HepG2 (cell line): ENCODE measurements at regions not wholly inside any gene's neighbourhood (a gene's known extent, or its start where the extent isn't known, plus 50 kb on each side); places are given as distances from the start of the nearest gene placed in this dataset.

Experiments used
- ATAC-seq: fragments of 200-7000 bp; cut with Tn5 transposase; 3 replicates; pipeline ENCODE4 v1.9.1; 2020; ENCODE audit warnings: mild to moderate bottlenecking, moderate library complexity
- BruUV-seq: library from RNA; stranded (reverse); fragments of 400-500 nt; replicated peaks from 2 replicates; lab custom pipeline; 2021; lab: Mats Ljungman, UMichigan
- CTCF ChIA-PET: fragments of 300-600 bp; formaldehyde crosslinking; extraction: SDS; loops from one replicate; lab custom pipeline; 2021; ENCODE audit warnings: low total read pairs, inconsistent platforms, low intra/inter-chr PET ratio; lab: Yijun Ruan, JAX
- POLR2A ChIA-PET: fragments of 350-600 bp; sonication (Branson Sonifier 250); formaldehyde crosslinking; loops from one replicate; lab custom pipeline; 2020; ENCODE audit warnings: antibody characterized with exemption, inconsistent platforms; lab: Yijun Ruan, JAX
- DNase-seq: peaks from one replicate; pipeline ENCODE4 v3.0.0-alpha.2; 2015; ENCODE audit warnings: low spot score
- FAIRE-seq: peaks from 3 replicates; lab custom pipeline; 2011; peaks lifted over from hg19 to GRCh38; lab: Jason Lieb, UNC
- H2AFZ ChIP-seq: one replicate; pipeline ENCODE4 v1.6.1; 2011; ENCODE audit warnings: low read length, inconsistent platforms
- H3K27ac ChIP-seq: fragments of 300-600 bp; 3 replicates; pipeline ENCODE4 v1.8.0; 2011; ENCODE audit warnings: mixed run types, mild to moderate bottlenecking, mixed read lengths, low read length, inconsistent platforms; ENCODE audit not compliant: insufficient read depth; ENCODE audit errors: extremely low read length
- H3K27me3 ChIP-seq, 2 experiments: fragments of 200-600 bp in 1 of 2; 2 replicates in 1 of 2; 3 replicates in 1 of 2; pipeline versions ENCODE4 v1.6.0 to v1.8.0; 2011; ENCODE audit warnings: low read length in 2 of 2, mild to moderate bottlenecking in 2 of 2, moderate library complexity in 2 of 2, inconsistent platforms in 1 of 2; ENCODE audit not compliant: insufficient read depth in 2 of 2, control insufficient read depth in 1 of 2
- H3K36me3 ChIP-seq, 2 experiments: fragments of 200-600 bp in 1 of 2; replicated peaks in 1 of 2; 2 replicates in 1 of 2; 3 replicates in 1 of 2; pipeline versions ENCODE4 v1.5.1 to v1.8.0; 2011; ENCODE audit warnings: low read length in 2 of 2, inconsistent platforms in 1 of 2; ENCODE audit not compliant: insufficient read depth in 2 of 2, control insufficient read depth in 1 of 2
- H3K4me1 ChIP-seq: 2 replicates; pipeline ENCODE4 v1.5.1; 2012; ENCODE audit warnings: low read length, inconsistent platforms; ENCODE audit not compliant: insufficient read depth
- H3K4me2 ChIP-seq: 2 replicates; pipeline ENCODE4 v1.6.0; 2011; ENCODE audit warnings: low read depth, low read length, inconsistent platforms
- H3K4me3 ChIP-seq, 3 experiments: fragments of 200-600 bp in 1 of 3; sonication (generic), shearing (Covaris generic) in 1 of 3; replicated peaks in 1 of 3; 2 replicates each; pipeline ENCODE4 v1.5.1; 2011 to 2016; ENCODE audit warnings: low read length in 3 of 3, inconsistent platforms in 2 of 3, low read depth in 2 of 3, mild to moderate bottlenecking in 2 of 3, control low read depth in 1 of 3, mixed read lengths in 1 of 3; ENCODE audit not compliant: insufficient read depth in 1 of 3
- H3K79me2 ChIP-seq: one replicate; pipeline ENCODE4 v1.6.1; 2011; ENCODE audit warnings: low read length, inconsistent platforms; ENCODE audit not compliant: insufficient read depth
- H3K9ac ChIP-seq: 2 replicates; pipeline ENCODE4 v1.6.0; 2011; ENCODE audit warnings: mild to moderate bottlenecking, low read depth, low read length, inconsistent platforms; ENCODE audit not compliant: insufficient read depth
- H3K9me3 ChIP-seq: 2 replicates; pipeline ENCODE4 v1.5.1; 2012; ENCODE audit warnings: mild to moderate bottlenecking, low read length
- H4K20me1 ChIP-seq: 2 replicates; pipeline ENCODE4 v1.6.0; 2011; ENCODE audit warnings: inconsistent platforms, mild to moderate bottlenecking, low read length, moderate library complexity; ENCODE audit not compliant: insufficient read depth
- GATAD2A ChIP-seq: IDR thresholded peaks from 2 replicates; pipeline ENCODE4 v1.6.1; 2016
- MXD4 ChIP-seq: IDR thresholded peaks from 2 replicates; pipeline ENCODE4 v1.6.1; 2016; ENCODE audit warnings: mild to moderate bottlenecking, missing biosample characterization, missing genetic modification reagents
- ONECUT2 ChIP-seq: sonication (generic); formaldehyde crosslinking; IDR thresholded peaks from 2 replicates; pipeline ENCODE4 v1.4.0; 2020; ENCODE audit warnings: missing genetic modification reagents
- PAF1 ChIP-seq: IDR thresholded peaks from 2 replicates; pipeline ENCODE4 v1.6.1; 2016; ENCODE audit warnings: missing genetic modification reagents, missing compliant biosample characterization
- RARA ChIP-seq: IDR thresholded peaks from 2 replicates; pipeline ENCODE4 v1.6.1; 2016; ENCODE audit warnings: missing genetic modification reagents, missing compliant biosample characterization
- YEATS4 ChIP-seq: sonication (generic); formaldehyde crosslinking; IDR thresholded peaks from 2 replicates; pipeline ENCODE4 v1.4.0; 2020; ENCODE audit warnings: missing genetic modification reagents, borderline replicate concordance
- WGBS: methylation state at CpG from one replicate; pipeline ENCODE4 v1.1.6; 2017; ENCODE audit warnings: low lambda C conversion rate; 5-methylcytosine and 5-hydroxymethylcytosine counted together
- in situ Hi-C: cut with HindIII; loops from 2 replicates; pipeline ENCODE4 v1.10.0; 2017; ENCODE audit warnings: low pct_unique_long_range_greater_than_20kb; ENCODE audit not compliant: extremely low pct_ligation_motif_present
- intact Hi-C: fragments of 100-400 bp; cut with micrococcal nuclease; formaldehyde crosslinking; loops from one replicate; pipeline ENCODE4 v1.10.0; 2022; ENCODE audit not compliant: unreplicated experiment
- TF ChIP-seq, protein P1 (sequence below): IDR thresholded peaks from 2 replicates; pipeline ENCODE4 v1.6.1; 2012; ENCODE audit warnings: inconsistent platforms
- TF ChIP-seq, protein P2 (sequence below): sonication (generic); formaldehyde crosslinking; IDR thresholded peaks from 2 replicates; pipeline ENCODE4 v1.4.0; 2020; ENCODE audit warnings: mild to moderate bottlenecking, missing genetic modification reagents
- TF ChIP-seq, protein P3 (sequence below): IDR thresholded peaks from 2 replicates; pipeline ENCODE4 v1.6.1; 2012; ENCODE audit warnings: low read length, improper control_type of control experiment
- TF ChIP-seq, protein P4 (sequence below): sonication (generic); formaldehyde crosslinking; IDR thresholded peaks from 2 replicates; pipeline ENCODE4 v1.5.0; 2020; ENCODE audit warnings: mild to moderate bottlenecking, missing genetic modification reagents, borderline replicate concordance

DNA sequence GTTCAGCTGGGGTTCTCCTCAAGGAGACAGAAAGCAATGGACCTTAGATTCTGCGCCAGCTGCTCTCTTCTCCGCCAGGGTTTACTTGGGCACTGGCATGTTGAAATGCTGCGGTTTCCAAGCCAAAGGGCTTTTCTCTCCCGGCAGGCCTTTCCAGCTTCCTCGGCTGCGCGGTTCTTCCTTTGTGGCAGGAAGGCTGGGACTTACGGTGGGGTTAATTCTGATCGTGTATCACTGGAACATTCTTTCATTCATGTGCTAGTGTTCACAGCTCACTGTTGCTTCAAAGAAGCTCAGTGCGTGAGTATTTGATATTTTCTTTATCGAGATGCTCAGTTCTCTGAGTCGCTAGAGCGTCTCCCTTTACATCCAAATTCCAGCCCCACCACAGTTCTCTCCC is 723.2 kb downstream of the UQCRFS1 start:
- no peak for FAIRE-seq
- no peak overlapping the region for H3K27ac ChIP-seq
- intact Hi-C loops = no loop called here
- ATAC-seq = no peak
- DNase-seq = no peak
- no TSS peak for BruUV-seq
- TF ChIP-seq PAF1 (CRISPR knock-in tag) (no peak), ONECUT2 (CRISPR knock-in tag) (no peak), RARA (CRISPR knock-in tag) (no peak), MXD4 (CRISPR knock-in tag) (no peak), GATAD2A (no peak), YEATS4 (no peak)
- TF ChIP-seq, protein P1, sequence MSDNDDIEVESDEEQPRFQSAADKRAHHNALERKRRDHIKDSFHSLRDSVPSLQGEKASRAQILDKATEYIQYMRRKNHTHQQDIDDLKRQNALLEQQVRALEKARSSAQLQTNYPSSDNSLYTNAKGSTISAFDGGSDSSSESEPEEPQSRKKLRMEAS = no peak
- TF ChIP-seq, protein P2, sequence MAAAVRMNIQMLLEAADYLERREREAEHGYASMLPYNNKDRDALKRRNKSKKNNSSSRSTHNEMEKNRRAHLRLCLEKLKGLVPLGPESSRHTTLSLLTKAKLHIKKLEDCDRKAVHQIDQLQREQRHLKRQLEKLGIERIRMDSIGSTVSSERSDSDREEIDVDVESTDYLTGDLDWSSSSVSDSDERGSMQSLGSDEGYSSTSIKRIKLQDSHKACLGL = no peak
- TF ChIP-seq, protein P3, sequence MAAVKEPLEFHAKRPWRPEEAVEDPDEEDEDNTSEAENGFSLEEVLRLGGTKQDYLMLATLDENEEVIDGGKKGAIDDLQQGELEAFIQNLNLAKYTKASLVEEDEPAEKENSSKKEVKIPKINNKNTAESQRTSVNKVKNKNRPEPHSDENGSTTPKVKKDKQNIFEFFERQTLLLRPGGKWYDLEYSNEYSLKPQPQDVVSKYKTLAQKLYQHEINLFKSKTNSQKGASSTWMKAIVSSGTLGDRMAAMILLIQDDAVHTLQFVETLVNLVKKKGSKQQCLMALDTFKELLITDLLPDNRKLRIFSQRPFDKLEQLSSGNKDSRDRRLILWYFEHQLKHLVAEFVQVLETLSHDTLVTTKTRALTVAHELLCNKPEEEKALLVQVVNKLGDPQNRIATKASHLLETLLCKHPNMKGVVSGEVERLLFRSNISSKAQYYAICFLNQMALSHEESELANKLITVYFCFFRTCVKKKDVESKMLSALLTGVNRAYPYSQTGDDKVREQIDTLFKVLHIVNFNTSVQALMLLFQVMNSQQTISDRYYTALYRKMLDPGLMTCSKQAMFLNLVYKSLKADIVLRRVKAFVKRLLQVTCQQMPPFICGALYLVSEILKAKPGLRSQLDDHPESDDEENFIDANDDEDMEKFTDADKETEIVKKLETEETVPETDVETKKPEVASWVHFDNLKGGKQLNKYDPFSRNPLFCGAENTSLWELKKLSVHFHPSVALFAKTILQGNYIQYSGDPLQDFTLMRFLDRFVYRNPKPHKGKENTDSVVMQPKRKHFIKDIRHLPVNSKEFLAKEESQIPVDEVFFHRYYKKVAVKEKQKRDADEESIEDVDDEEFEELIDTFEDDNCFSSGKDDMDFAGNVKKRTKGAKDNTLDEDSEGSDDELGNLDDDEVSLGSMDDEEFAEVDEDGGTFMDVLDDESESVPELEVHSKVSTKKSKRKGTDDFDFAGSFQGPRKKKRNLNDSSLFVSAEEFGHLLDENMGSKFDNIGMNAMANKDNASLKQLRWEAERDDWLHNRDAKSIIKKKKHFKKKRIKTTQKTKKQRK = no peak
- TF ChIP-seq, protein P4, sequence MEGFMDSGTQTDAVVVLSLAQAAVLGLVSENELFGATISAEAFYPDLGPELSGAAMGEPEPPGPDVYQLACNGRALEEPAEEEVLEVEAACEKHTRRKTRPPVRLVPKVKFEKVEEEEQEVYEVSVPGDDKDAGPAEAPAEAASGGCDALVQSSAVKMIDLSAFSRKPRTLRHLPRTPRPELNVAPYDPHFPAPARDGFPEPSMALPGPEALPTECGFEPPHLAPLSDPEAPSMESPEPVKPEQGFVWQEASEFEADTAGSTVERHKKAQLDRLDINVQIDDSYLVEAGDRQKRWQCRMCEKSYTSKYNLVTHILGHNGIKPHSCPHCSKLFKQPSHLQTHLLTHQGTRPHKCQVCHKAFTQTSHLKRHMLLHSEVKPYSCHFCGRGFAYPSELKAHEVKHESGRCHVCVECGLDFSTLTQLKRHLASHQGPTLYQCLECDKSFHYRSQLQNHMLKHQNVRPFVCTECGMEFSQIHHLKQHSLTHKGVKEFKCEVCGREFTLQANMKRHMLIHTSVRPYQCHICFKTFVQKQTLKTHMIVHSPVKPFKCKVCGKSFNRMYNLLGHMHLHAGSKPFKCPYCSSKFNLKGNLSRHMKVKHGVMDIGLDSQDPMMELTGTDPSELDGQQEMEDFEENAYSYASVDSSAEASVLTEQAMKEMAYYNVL (CRISPR knock-in tag) = no peak
- H3K4me1 ChIP-seq = no peaks in the 10 kb centered on the region
- H3K9me3 ChIP-seq = peaks cover 90% of the 10 kb centered on the region
- H3K79me2 ChIP-seq = no peaks in the 10 kb centered on the region
- no peak overlapping the region for H3K9ac ChIP-seq
- no peaks in the 10 kb centered on the region for H3K27me3 ChIP-seq
- ChIA-PET POLR2A (no interaction called here), CTCF (no interaction called here)
- in situ Hi-C loops = no loop called here
- no peaks in the 10 kb centered on the region for H4K20me1 ChIP-seq
- no peak overlapping the region for H2AFZ ChIP-seq
- WGBS = 70% methylated on average over 13 of the region's 13 CpGs
- no peak overlapping the region for H3K4me2 ChIP-seq
- H3K36me3 ChIP-seq = no peaks in the 10 kb centered on the region
- no peak overlapping the region for H3K4me3 ChIP-seq
